Tibial artery (tissue), 4 donors: ENCODE measurements at regions not wholly inside any gene's neighbourhood (a gene's known extent, or its start where the extent isn't known, plus 50 kb on each side); places are given as distances from the start of the nearest gene placed in this dataset.
A peak's percentile ranks its signal among the peaks of the same experiment; 100 is the strongest.

ENCODE experiments used
- DNase-seq, 2 donors: peaks; one replicate each; pipeline ENCODE4 v3.0.0-alpha.2; 2019
- H3K27ac ChIP-seq, 2 donors: fragments of 200-600 bp; sonication (generic) in 1 of 2; 1 replicate in 1 of 2; 2 replicates in 1 of 2; pipeline ENCODE4 v1.5.1; 2018 to 2019; ENCODE audit warnings: mild to moderate bottlenecking in 1 of 2
- H3K27me3 ChIP-seq, 2 donors: fragments of 200-600 bp; sonication (generic) in 1 of 2; one replicate each; pipeline versions ENCODE4 v1.5.1 to v1.6.0; 2016 to 2019
- H3K36me3 ChIP-seq, 3 donors: fragments of 200-600 bp; sonication (generic) in 2 of 3; one replicate each; pipeline ENCODE4 v1.5.1; 2016 to 2019; ENCODE audit warnings: mild to moderate bottlenecking in 2 of 3
- H3K4me1 ChIP-seq, 4 donors: fragments of 200-600 bp; sonication (generic) in 2 of 4; 1 replicate in 3 of 4; 2 replicates in 1 of 4; pipeline ENCODE4 v1.5.1; 2016 to 2019
- H3K4me3 ChIP-seq, 2 donors: fragments of 200-600 bp; sonication (generic) in 1 of 2; 1 replicate in 1 of 2; 2 replicates in 1 of 2; pipeline ENCODE4 v1.5.1; 2018 to 2019; ENCODE audit warnings: mild to moderate bottlenecking in 2 of 2
- H3K9me3 ChIP-seq, 3 donors: fragments of 200-600 bp; sonication (generic) in 1 of 3; one replicate each; pipeline ENCODE4 v1.5.1; 2016 to 2019
- CTCF ChIP-seq, 2 experiments: fragments of 200-600 bp in 1 of 2; fragments of 450-650 bp in 1 of 2; IDR thresholded peaks; one replicate each; pipeline ENCODE4 v1.5.1; 2017 to 2019; ENCODE audit warnings: antibody characterized with exemption in 2 of 2, mild to moderate bottlenecking in 1 of 2, moderate library complexity in 1 of 2
- intact Hi-C: fragments of 100-400 bp; cut with DNase I; formaldehyde crosslinking; loops from one replicate; pipeline ENCODE4 v1.15.0; 2023; ENCODE audit warnings: low total_unique reads

GRCh38 chr12:11980115-11980514, 90.6 kb upstream of the BCL2L14 start:
- Histone ChIP-seq H3K27me3 (no peaks in the 10 kb centered on the region), H3K4me3 (no peak overlapping the region), H3K36me3 (no peaks in the 10 kb centered on the region), H3K27ac (no peak overlapping the region), H3K9me3 (no peaks in the 10 kb centered on the region), H3K4me1 (no peaks in the 10 kb centered on the region)
- intact Hi-C loops = no loop called here
- DNase-seq = no peak
- TF ChIP-seq CTCF (IDR thresholded peaks at IDR 0.05) = no peak

DNA sequence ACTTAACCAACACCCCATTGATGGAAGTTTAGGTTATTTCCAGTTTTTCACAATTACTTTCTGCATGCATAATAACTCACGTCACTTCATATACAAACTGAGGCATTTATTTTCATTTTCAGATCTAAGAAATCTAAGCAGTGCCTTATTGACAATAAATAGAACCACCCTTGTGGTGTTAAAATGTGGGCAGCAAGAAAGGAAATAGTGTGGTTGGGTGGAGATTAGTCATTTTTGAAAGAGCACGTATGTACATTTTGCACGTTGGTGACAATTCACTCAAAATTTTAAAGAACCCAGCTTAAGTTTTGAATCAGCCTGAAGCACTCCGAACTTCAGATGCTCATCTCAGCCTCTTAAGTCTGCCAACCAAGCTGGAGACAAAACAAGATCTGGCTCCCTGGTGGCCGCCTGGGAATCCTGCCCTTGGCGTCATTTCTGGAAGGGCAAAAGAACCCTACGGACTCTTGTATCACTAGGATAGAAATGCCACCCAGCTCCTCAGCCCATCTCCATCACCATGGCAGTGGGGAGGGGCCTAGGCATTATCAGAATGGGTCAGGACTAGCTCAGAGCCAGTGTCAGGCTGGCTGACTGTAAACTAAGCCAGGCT, 89.5 kb upstream of the BCL2L14 start:
- DNase-seq = no peak
- Histone ChIP-seq H3K27ac (no peak overlapping the region), H3K9me3 (no peaks in the 10 kb centered on the region), H3K4me3 (no peak overlapping the region), H3K36me3 (no peaks in the 10 kb centered on the region), H3K4me1 (no peaks in the 10 kb centered on the region), H3K27me3 (no peaks in the 10 kb centered on the region)
- TF ChIP-seq CTCF (IDR thresholded peaks at IDR 0.05) = peak in 1 of 2 experiments; percentile 6
- intact Hi-C loops = no loop called here

- H3K27ac ChIP-seq = no peak overlapping the region
- DNase-seq = no peak
- no peaks in the 10 kb centered on the region for H3K9me3 ChIP-seq
- intact Hi-C loops = no loop called here
- H3K27me3 ChIP-seq = no peaks in the 10 kb centered on the region
- no peaks in the 10 kb centered on the region for H3K4me1 ChIP-seq
- H3K36me3 ChIP-seq = no peaks in the 10 kb centered on the region
- H3K4me3 ChIP-seq = no peak overlapping the region
- no peak for TF ChIP-seq CTCF (IDR thresholded peaks at IDR 0.05)
Measured at GRCh38 chr12:11984417-11984816, 86.3 kb upstream of the BCL2L14 start.

- DNase-seq = no peak
- no peak overlapping the region for H3K27ac ChIP-seq
- no peaks in the 10 kb centered on the region for H3K9me3 ChIP-seq
- TF ChIP-seq CTCF (IDR thresholded peaks at IDR 0.05) = no peak
- intact Hi-C loops = no loop called here
- no peaks in the 10 kb centered on the region for H3K4me1 ChIP-seq
- no peaks in the 10 kb centered on the region for H3K27me3 ChIP-seq
- no peak overlapping the region for H3K4me3 ChIP-seq
- H3K36me3 ChIP-seq = no peaks in the 10 kb centered on the region
Measured at GRCh38 chr12:11986165-11986564, 84.6 kb upstream of the BCL2L14 start.

- no peaks in the 10 kb centered on the region for H3K9me3 ChIP-seq
- H3K4me1 ChIP-seq = no peaks in the 10 kb centered on the region
- TF ChIP-seq CTCF (IDR thresholded peaks at IDR 0.05) = no peak
- H3K27me3 ChIP-seq = no peaks in the 10 kb centered on the region
- intact Hi-C loops = no loop called here
- H3K36me3 ChIP-seq = no peaks in the 10 kb centered on the region
- H3K4me3 ChIP-seq = no peak overlapping the region
- H3K27ac ChIP-seq = no peak overlapping the region
- DNase-seq = no peak
Measured at GRCh38 chr12:11987901-11988300, 82.8 kb upstream of the BCL2L14 start.

DNA sequence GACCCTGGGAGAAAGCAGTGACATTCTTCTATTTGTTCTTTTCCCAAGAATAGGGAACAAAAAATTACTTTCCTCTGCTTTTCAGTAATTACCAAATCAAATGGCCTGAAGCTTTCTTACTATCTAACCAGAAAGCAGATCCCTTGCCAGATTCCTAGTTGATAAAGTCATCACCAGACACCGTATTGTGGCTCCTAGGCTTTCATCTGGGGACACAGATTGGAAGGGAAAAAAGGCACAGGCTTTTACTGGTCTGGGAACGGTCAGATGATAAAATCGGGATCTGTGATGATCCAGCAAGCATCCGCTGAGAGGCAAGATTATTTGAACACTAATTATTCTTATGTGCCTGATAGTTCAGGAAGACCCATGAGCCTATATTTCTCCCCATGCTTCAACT, 79.1 kb upstream of the BCL2L14 start:
- Histone ChIP-seq H3K4me1 (no peaks in the 10 kb centered on the region), H3K27me3 (no peaks in the 10 kb centered on the region), H3K36me3 (no peaks in the 10 kb centered on the region), H3K9me3 (no peaks in the 10 kb centered on the region), H3K4me3 (no peak overlapping the region), H3K27ac (no peak overlapping the region)
- intact Hi-C loops = no loop called here
- no peak for DNase-seq
- no peak for TF ChIP-seq CTCF (IDR thresholded peaks at IDR 0.05)
